GM12878 (cell line): ENCODE measurements at regions not wholly inside any gene's neighbourhood (a gene's known extent, or its start where the extent isn't known, plus 50 kb on each side); places are given as distances from the start of the nearest gene placed in this dataset.

Experiments
- CTCF ChIP-seq, 3 experiments: IDR thresholded peaks in 2 of 3; conservative IDR thresholded peaks in 1 of 3; 2 replicates each; pipeline ENCODE4 v1.5.1; 2011; ENCODE audit warnings: low read depth in 3 of 3, low read length in 3 of 3, mild to moderate bottlenecking in 3 of 3, control low read depth in 2 of 3, moderate library complexity in 2 of 3, inconsistent platforms in 1 of 3, mixed read lengths in 1 of 3; ENCODE audit not compliant: control insufficient read depth in 2 of 3, insufficient read depth in 1 of 3; ENCODE audit errors: extremely low read depth in 1 of 3
- ESRRA ChIP-seq: IDR thresholded peaks from 2 replicates; pipeline ENCODE4 v1.6.1; 2012; ENCODE audit warnings: mild to moderate bottlenecking, low read length, improper control_type of control experiment
- FOS ChIP-seq: IDR thresholded peaks from 3 replicates; pipeline ENCODE4 v1.6.1; 2011; ENCODE audit warnings: borderline replicate concordance; ENCODE audit not compliant: insufficient read length; ENCODE audit errors: extremely low read depth
- NKRF ChIP-seq: fragments of 450-650 bp; conservative IDR thresholded peaks from 2 replicates; pipeline ENCODE4 v1.6.1; 2017; ENCODE audit warnings: mild to moderate bottlenecking, moderate library complexity
- PAX8 ChIP-seq: fragments of 450-650 bp; IDR thresholded peaks from 2 replicates; pipeline ENCODE4 v1.6.1; 2017; ENCODE audit warnings: mild to moderate bottlenecking, moderate library complexity
- PBX3 ChIP-seq: IDR thresholded peaks from 2 replicates; pipeline ENCODE4 v1.6.1; 2011; ENCODE audit warnings: mild to moderate bottlenecking, low read depth, low read length, moderate library complexity; ENCODE audit not compliant: insufficient replicate concordance

- TF ChIP-seq ESRRA (no peak), FOS (no peak), PBX3 (no peak), PAX8 (no peak), CTCF (IDR thresholded peaks at IDR 0.05 in 2 of 3, conservative IDR thresholded peaks at IDR 0.05 in 1 of 3; ENCODE audit: control insufficient read depth in 2 of 3, extremely low read depth in 1 of 3, insufficient read depth in 1 of 3, low read depth in 3 of 3, low read length in 3 of 3) (no peak), NKRF (no peak)
These were observed 440.5 kb downstream of the SHQ1 start for GRCh38 chr3:72407766-72408165.
